NOMO-1 treated with DMSO at 0.1 percent for 48 hours (cell line): ENCODE measurements at regions not wholly inside any gene's neighbourhood (a gene's known extent, or its start where the extent isn't known, plus 50 kb on each side); places are given as distances from the start of the nearest gene placed in this dataset.

ENCODE experiments used
- DNase-seq: peaks from one replicate; lab custom pipeline; 2025; ENCODE audit not compliant: unreplicated experiment; lab: John Stamatoyannopoulos, UW

DNA sequence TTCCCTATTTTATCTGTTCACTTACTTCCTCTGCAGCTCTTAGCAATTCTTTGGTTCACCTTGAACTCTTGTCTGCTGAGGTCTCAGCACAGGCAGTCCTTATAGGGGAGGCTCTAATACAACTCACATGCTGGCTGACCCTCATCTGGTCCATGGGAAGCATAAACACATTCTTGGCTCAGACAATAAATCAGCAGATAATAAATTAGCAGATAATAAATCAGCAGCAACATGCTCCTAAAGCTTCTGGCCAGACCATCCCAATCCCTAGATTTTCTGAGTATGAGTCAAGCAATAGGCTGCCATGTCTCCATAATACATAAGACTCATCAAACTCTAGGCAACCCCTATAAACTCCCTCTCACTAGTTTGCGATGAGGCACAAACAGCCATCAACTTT, 208.6 kb upstream of the STEAP4 start:
- DNase-seq, result no peak

DNA sequence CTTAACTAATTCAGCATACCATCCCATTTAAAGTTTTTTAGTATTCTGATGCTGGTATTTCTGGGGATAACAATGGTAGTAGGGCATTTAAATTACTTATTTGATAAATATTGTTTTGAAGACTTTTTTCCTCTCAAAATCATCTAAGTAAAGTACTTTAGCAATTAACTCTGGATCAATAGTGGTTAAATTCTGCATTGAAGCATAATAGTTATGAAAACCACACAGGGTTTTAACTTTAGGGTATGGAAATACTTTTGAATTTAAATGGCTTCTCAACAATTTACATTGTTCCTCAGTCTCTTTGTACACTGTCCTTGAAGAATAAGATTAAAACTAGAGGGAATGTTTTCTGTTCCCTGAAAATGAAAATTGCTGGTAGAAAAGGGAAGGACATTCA, 202.6 kb upstream of the STEAP4 start:
- no peak for DNase-seq

DNA sequence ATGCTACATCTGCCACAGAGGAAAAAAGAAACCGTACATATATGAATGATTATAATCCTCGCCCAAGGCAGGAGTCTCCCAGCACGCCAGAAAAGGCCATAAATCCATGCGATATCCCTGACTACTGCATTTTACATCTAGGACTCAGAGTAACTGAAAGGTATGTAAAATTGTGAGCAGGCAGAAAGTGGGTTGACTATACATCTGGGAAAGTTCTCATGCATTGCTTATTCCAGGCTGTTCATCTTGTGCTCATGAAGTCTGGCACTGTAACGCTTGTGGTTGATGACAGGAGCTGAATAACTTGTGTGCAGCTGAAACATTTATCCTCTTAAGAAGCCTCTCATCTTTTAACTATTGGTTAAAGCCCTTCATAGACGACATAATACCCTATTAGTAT, 193.4 kb upstream of the STEAP4 start:
- no peak for DNase-seq

DNA sequence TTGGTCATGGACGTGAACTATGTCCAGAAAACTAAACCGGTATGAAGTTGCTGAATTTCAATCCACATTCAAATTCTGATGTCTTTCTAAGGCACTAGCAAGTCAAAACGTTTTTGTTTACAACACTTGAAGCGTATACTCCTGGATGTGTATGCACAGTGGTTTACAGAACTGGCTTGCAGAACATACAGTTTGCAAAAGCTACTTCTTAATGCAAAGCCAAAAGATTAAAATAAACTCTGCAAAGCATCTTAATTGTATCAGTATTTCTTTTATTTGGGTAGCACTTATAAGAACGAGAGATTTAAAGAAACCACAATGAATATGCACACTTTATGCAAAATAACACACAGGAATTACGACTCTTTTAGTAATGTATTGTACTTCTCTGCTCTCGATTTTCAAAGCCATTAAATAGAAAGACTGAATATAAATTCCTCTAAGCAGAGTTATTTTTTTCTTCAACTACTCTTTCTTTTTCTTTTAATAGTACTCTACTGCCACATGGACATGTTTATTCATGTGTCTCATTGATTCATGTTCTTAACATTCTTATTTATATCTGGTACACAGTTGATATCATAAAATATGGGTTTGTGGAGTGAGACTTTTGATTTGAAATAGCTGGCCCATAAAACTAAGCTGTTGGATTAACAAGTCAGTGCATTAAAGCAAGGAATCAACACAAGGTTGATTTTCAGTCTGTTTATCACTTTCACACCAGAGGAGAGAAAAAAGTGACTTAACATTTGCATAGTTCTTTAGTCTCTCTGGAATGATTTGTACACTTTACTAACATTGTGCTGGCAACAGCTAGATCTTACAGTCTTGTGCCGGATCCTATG, 189.4 kb upstream of the STEAP4 start:
- no peak for DNase-seq

DNA sequence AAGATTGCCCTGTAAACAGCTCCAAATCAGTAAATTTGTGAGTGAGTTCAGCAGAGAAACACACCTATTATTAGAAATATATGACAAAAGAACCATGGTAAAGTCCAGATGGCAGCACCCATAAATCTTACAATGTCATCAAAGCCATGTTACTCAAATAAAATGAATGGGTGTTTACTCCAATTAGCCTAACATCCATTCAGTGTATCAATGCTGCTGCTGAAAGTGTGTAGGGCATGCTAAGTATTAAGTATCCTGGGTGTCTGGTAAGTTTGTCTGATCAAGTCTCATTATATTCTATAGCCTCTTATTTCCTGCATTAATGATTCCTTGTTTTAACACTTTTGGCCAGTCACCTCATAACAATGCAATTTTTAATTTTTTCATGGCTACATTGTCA, 185.5 kb upstream of the STEAP4 start:
- DNase-seq, result no peak

DNA sequence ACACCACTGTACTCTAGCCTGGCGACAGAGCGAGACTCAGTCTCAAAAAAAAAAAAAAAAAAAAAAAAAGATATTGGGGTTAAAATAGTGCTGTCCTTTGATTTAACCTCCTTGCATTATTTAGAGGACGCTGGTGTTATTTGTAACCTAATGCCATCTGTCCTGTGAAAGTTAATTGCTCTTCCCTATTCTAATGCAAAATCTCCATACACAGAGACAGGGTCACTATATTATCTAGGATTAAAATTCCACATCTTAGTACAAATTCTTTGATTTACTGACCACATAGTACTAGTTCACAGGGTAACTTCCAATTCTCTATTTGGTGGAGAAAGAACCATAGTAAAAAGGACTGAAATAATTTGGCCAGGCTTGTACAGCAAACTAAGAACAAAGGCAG, 184.2 kb upstream of the STEAP4 start:
- DNase-seq, result no peak

DNA sequence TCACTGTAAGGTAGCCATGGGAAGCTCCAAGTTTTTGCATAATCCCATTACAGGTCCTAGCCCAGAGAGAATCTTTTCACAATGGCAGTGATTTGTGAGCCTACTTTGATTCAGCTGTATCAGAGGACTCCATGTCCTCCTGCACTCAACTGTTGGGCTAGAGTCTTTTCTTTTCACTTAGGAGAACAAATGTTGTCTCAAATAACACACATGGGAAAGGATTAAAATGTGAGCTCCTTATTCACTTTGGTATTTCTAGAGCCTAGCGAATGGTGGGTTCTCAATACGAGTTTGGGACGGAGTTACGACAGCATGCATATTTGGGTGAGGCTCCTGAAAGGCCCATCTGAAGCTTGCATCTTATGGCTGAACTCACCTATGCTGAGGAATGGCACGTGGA, 183.5 kb upstream of the STEAP4 start:
- DNase-seq, result no peak

DNA sequence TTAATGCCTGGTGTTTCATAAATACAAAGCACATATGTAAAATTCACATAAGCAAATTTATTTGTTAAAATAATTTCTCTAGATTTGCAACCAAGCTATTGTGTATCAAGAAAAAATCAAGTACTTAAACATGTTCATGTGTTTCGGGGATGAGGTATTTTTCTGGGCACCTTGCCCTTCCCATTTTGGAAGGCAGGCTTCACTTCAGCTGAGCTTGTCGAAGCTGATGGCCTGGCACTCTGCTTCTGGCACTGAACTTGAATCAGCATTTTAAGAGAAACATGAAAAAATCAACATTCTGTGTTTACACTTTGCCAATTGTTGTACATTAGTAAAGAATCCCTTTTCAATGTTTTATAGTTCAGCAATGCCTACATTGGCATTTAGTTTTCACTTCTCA, 179.1 kb upstream of the STEAP4 start:
- DNase-seq, result no peak

DNA sequence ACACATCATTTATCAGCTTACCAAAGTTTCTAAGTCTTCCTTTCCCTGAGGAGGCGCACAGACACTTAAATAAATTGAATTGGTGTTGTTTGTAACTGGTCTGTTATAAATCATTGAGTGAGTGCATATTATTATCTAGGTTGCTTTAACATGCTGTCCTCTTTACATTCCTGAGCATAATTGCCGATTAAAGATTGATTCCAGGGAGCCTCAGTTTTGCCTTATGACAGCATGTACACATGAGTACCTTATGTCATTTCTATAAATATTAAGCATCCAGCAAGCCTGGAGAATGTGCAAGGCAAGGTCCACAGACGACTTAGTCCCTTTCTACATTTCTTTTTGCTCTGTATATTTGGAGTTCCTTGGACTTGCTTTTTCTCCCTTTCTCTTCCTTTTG, 177.9 kb upstream of the STEAP4 start:
- no peak for DNase-seq

DNA sequence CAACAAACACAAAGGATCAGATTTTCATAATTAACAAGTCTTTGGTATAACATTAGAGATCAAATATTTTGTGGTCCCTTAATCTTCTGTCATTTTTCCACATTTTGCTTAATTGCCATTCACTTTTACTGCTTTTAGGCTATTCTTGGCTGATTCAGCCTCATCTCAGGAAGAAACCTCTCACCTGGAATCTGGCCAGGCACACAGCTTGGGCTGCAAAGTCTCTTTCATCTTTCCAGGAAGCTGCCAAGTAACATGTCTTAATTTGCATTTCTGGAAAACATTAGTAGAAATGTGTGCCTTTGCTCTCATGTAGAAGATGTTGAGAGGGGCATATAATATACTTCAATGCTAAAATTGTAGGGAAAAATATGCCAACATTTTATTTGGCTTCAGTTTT, 174.2 kb upstream of the STEAP4 start:
- DNase-seq, result no peak

DNA sequence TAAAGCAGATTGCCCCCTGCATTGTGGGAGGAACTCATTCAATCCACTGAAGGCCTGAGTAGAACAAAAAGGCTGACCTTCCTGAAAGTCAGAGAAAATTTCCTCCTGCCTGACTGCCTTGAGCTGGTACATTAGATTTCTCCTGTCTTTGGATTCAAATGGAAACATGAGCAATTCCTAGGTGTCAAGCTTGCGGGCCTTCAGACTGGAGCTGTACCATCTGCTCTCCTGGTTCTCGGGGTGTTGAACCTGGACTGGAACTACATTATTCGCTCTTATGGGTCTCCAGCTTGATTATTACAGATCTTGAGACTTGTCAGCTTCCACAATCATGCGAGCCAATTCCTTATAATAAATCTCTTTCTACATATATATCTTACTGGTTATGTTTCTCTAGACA, 173.6 kb upstream of the STEAP4 start:
- no peak for DNase-seq

DNA sequence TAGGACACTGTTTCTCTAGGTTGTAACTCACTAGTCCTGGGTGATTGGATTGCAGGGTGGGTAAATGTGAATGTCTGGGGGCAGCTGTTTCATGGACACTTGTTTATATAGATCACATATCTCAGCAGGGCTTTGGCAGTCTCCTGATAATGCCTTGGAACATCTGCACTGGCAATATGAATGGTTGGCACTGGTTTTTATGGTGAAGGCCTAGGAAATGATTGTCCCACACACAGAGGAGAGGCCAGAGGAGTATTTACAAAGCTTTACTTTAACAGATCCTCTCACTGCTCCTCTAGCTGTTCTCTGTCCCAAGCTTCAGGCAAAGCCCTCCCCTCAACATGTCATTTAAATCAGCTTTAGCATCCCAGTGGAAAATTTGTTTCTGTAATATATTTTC, 171.3 kb upstream of the STEAP4 start:
- DNase-seq, result no peak

DNA sequence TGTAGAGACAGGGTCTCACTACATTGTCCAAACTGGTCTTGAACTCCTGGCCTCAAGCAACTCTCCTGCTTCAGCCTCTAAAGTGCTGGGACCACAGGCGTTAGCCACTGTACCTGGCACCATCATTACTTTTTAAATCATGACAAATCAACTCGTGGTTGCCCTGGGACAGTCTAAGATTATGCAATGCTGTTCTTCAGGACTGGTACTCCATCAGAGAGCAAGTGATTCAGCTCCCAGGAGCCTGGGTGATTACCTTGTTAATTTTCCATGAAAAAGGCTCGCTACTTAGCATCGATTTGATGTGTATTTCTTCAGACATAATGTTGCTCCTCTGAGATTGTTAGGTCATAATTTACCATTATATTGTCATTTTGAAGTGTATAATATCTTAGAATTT, 158.9 kb upstream of the STEAP4 start:
- no peak for DNase-seq

DNA sequence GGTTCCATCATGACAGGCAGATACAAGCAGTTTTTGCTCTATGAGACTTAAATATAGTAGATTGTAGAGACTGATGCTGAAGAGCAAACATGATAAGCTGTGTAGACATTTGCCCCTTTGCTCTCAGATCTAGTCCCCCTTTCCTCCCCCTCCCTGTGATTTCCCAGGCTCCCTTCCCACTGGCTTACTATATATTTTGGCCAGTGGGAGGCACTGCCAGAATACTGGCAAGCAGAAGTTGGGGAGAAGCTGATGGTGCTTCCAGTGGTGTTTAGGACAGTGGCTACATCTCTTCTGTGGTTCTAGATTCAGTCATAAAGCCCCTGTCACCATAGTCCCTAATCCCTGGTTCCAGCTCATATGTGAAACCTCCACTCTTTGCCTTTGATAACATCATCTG, 156.1 kb upstream of the STEAP4 start:
- no peak for DNase-seq

DNA sequence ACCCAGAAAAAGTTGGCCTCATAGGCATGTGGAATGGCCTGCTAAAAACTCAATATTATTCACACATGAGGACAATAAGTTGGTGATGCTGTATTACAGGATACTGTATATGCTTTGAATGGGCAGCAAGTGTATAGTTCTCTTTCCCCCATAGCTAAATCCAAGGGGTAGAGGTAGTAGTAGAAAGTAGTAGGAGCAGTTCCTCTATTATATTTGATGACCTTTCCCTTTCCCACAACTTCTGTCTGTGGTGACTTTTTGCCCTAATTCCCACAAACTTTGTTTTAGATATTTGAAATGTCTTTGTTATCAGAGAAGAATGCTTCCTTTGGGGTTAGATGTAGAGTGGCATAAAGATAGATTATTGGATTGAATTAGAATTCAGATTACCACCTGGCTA, 154.0 kb upstream of the STEAP4 start:
- no peak for DNase-seq

DNA sequence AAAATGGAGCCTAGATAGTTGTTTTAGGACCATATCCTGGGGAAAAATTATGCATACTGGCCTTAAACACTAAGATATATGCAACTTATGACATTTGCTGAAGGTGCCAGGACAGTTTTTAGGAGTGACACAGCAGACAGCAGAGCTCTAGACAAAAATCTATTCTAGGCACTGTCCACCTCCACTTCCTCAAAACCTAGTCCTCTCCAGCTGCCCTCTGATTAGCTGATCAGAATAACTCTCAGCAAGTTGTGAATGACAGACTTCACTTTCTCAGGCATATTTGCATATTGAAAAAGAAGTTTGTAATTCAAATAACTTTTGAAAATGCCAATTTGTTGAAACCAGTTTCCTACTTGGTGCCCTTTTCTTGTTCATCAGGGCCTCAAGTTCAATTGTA, 152.3 kb upstream of the STEAP4 start:
- no peak for DNase-seq

DNA sequence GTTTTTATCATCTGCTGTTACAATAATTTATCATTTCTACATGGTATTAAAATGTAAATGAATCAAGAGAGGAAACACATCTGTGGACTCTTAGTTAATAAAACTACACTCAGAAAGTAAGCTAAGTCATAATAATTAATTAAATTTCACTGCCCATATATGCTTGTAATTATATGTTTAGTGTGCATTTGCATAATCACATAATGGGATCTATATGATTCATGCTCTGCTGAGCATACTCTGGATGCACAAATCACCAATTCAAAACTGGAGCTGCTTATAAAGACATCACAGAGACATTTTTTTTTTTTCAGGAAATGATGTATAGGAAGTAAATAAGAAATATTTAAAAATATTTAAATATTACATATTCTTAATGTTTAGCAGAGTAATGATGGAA, 151.6 kb upstream of the STEAP4 start:
- DNase-seq, result no peak

DNA sequence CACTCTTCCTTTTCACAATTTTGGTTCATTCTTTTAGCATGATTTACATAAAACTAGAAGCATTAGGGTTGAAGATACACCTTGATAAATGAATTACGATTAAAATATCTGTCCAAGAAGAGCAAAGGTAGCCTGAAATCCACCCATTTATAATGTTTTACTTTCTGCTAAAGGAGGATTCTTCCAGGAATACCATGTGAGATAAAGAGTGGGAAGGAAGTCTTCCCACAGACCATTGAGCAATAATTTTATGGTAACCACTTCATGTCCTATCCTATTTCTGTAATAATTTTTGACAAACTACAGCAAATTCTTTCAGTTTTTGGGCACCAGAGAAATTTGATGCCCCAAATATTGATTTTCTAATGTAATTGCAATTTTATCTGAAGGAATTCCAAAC, 150.6 kb upstream of the STEAP4 start:
- no peak for DNase-seq

DNA sequence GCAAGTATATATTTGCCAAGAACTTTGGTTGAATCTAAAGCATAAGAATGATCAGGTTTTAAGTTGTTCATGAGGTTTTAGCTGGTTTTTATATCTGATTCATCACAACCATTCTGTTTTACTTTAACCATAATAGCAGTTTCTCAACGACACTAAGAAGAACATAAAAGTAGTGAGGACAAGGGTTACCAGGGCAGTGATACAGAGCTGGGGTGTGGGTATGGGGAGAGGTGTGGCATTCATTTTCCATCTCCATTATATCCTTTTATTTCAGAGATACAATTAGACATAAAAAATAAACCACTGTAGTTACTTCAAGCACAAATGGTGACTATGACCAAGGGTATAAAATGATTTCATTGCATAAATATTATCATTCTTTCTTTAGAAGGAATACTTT, 149.8 kb upstream of the STEAP4 start:
- no peak for DNase-seq

DNA sequence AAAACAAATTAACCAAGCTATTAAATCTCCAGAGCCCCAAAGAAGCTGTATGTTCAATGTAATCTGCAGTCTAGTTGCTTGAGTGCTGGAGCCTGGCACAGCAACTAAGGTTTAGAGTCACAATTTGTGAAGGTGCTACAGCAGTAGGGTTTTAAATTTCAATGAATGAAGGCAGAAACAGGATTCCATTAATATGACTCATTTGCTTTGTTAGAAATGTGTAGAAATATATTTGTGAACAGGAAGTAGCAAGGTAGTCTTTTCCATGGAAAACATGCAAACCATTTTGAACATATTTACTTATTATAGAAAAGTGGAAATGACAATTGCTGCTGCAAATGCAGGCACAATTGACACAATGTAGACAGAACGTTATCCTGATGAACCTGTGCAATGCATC, 149.0 kb upstream of the STEAP4 start:
- no peak for DNase-seq

DNA sequence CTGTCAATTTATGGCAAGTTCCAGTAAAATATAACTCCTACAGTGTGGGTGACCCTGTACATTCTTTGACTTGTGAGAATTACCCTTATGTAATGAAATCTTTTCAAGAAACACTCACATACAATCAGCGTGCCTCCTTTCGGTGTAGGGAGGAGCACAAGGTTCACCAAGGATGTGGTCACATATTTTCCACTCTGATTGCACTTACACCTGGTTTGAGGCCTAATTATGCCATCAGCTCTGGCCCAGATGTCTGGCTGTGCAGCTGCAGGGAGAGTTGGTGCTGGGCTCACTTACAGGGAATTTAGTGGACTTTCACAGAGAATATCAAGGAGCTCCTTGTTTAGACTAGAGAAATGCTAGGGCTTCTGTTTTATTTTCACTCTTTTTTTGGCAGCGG, 146.0 kb upstream of the STEAP4 start:
- DNase-seq, result no peak

DNA sequence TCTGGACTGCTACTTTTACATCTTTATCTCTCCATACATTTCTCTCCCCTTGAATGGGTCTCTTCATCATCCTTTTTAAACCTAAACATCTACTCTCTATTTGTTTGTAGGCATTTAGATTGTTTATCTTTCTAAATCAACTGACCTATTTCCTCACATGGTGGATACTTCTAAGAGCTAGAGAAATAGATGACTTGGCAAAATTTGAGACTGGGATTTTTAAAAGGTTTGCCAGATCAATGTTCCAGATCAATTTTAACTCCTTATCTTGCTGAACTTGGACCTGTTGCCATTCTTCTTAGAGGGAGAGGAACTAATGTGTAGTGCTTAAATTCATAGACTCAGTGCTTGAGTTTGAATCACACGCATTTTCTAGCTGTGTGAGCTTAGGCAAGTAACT, 144.2 kb upstream of the STEAP4 start:
- DNase-seq, result no peak

DNA sequence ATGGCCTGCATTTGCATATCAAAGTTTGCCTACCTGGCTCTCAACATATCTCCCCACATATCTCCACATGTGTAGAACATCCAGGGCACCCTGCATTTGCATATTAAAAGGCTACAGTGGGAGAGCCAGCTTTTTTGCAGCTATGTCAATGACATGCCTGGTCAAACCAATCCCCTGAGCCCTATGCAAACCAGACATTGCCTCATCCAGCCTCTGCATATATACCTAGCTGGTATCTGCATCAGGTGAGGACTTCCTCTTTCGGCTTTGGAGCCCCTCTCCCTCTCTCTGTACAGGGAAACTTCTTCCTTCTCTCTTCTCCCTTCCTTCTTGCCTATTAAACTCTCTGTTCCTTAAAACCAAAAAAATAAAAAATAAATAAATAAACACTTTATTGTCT, 142.7 kb upstream of the STEAP4 start:
- no peak for DNase-seq
